ENCODE measurements at regions not wholly inside any gene's neighbourhood (a gene's known extent, or its start where the extent isn't known, plus 50 kb on each side); places are given as distances from the start of the nearest gene placed in this dataset.

- no peaks in the 10 kb centered on the region for H3K4me1 Mint-ChIP-seq (ENCODE audit: low read depth, unreplicated experiment)
- no peaks in the 10 kb centered on the region for H3K36me3 Mint-ChIP-seq (ENCODE audit: insufficient read depth, unreplicated experiment)
- H3K4me3 Mint-ChIP-seq (ENCODE audit: low read depth, unreplicated experiment) = no peak overlapping the region
- CTCF ChIA-PET = no interaction called here
- no peaks in the 10 kb centered on the region for H3K27me3 Mint-ChIP-seq (ENCODE audit: unreplicated experiment)
- BruUV-seq (replicated peaks) = no TSS peak
- intact Hi-C loops (cut with micrococcal nuclease; ENCODE audit: unreplicated experiment) = no loop called here
- TF ChIP-seq CTCF (IDR thresholded peaks at IDR 0.05; ENCODE audit: unreplicated experiment) = no peak
- H3K9me3 Mint-ChIP-seq (ENCODE audit: low read depth, unreplicated experiment) = no peaks in the 10 kb centered on the region
- no peak overlapping the region for H3K27ac Mint-ChIP-seq (ENCODE audit: unreplicated experiment)
- DNase-seq = no peak
These were observed 157.2 kb downstream of the EDEM1 start for GRCh38 chr3:5344707-5345106.

GRCh38 chr3:5347486-5347885 lies 160.0 kb downstream of the EDEM1 start:
- no peak for TF ChIP-seq CTCF (IDR thresholded peaks at IDR 0.05; ENCODE audit: unreplicated experiment)
- Mint-ChIP-seq H3K4me1 (ENCODE audit: low read depth, unreplicated experiment) (no peaks in the 10 kb centered on the region), H3K27ac (ENCODE audit: unreplicated experiment) (no peak overlapping the region), H3K4me3 (ENCODE audit: low read depth, unreplicated experiment) (no peak overlapping the region), H3K9me3 (ENCODE audit: low read depth, unreplicated experiment) (no peaks in the 10 kb centered on the region), H3K36me3 (ENCODE audit: insufficient read depth, unreplicated experiment) (no peaks in the 10 kb centered on the region), H3K27me3 (ENCODE audit: unreplicated experiment) (no peaks in the 10 kb centered on the region)
- no TSS peak for BruUV-seq (replicated peaks)
- CTCF ChIA-PET = no interaction called here
- intact Hi-C loops (cut with micrococcal nuclease; ENCODE audit: unreplicated experiment) = no loop called here
- no peak for DNase-seq

GRCh38 chr3:5348229-5348902 lies 160.9 kb downstream of the EDEM1 start:
- intact Hi-C loops (cut with micrococcal nuclease; ENCODE audit: unreplicated experiment) = no loop called here
- Mint-ChIP-seq H3K36me3 (ENCODE audit: insufficient read depth, unreplicated experiment) (no peaks in the 10 kb centered on the region), H3K9me3 (ENCODE audit: low read depth, unreplicated experiment) (no peaks in the 10 kb centered on the region), H3K4me1 (ENCODE audit: low read depth, unreplicated experiment) (no peaks in the 10 kb centered on the region), H3K27ac (ENCODE audit: unreplicated experiment) (no peak overlapping the region), H3K4me3 (ENCODE audit: low read depth, unreplicated experiment) (no peak overlapping the region), H3K27me3 (ENCODE audit: unreplicated experiment) (no peaks in the 10 kb centered on the region)
- TF ChIP-seq CTCF (IDR thresholded peaks at IDR 0.05; ENCODE audit: unreplicated experiment) = no peak
- BruUV-seq (replicated peaks) = no TSS peak
- CTCF ChIA-PET = interaction anchor here (0.6 kb wide), 1 partner anchor 39 kb away, joined by 3 read pairs; no protein-coding TSS in a partner anchor
- no peak for DNase-seq

GRCh38 chr3:5349343-5349742 lies 161.8 kb downstream of the EDEM1 start:
- no peak for DNase-seq
- CTCF ChIA-PET = no interaction called here

More at GRCh38 chr3:5349343-5349742, 161.8 kb downstream of the EDEM1 start:
- no peaks in the 10 kb centered on the region for H3K4me1 Mint-ChIP-seq (ENCODE audit: low read depth, unreplicated experiment)
- BruUV-seq (replicated peaks) = no TSS peak
- no peak overlapping the region for H3K27ac Mint-ChIP-seq (ENCODE audit: unreplicated experiment)
- no peak overlapping the region for H3K4me3 Mint-ChIP-seq (ENCODE audit: low read depth, unreplicated experiment)
- no peaks in the 10 kb centered on the region for H3K9me3 Mint-ChIP-seq (ENCODE audit: low read depth, unreplicated experiment)
- no peaks in the 10 kb centered on the region for H3K36me3 Mint-ChIP-seq (ENCODE audit: insufficient read depth, unreplicated experiment)
- TF ChIP-seq CTCF (IDR thresholded peaks at IDR 0.05; ENCODE audit: unreplicated experiment) = no peak
- no peaks in the 10 kb centered on the region for H3K27me3 Mint-ChIP-seq (ENCODE audit: unreplicated experiment)
- intact Hi-C loops (cut with micrococcal nuclease; ENCODE audit: unreplicated experiment) = no loop called here

Measured in Calu3 (cell line).